Stimulated activated naive B cell treated with anti-CD40 and anti-IgM and Interleukin-4, amounts not matched to agents 10 μg/mL and 1 μg/mL and 100 μg/mL, for 72 hours (primary cell): ENCODE measurements at regions not wholly inside any gene's neighbourhood (a gene's known extent, or its start where the extent isn't known, plus 50 kb on each side); places are given as distances from the start of the nearest gene placed in this dataset.
"Not testable (repeated sequence)": the region's sequence is repeated elsewhere in the genome, so short reads cannot be mapped to it uniquely, and the experiment has no call there.

Experiments used
- ATAC-seq, 2 donors: fragments of 150-1000 bp; cut with Tn5 transposase; replicated peaks; 2 replicates each; pipeline ENCODE4 v1.10.0; 2021; ENCODE audit warnings: moderate library complexity in 1 of 2
- DNase-seq: peaks from one replicate; pipeline ENCODE4 v3.0.0; 2021
- H3K27ac Mint-ChIP-seq: one replicate; pipeline ENCODE4 v1.8.0; 2022; ENCODE audit warnings: mild to moderate bottlenecking, mixed read lengths
- H3K27me3 Mint-ChIP-seq, 2 donors: one replicate each; pipeline ENCODE4 v1.8.0; 2022; ENCODE audit warnings: mixed read lengths in 2 of 2
- H3K36me3 Mint-ChIP-seq, 2 donors: one replicate each; pipeline ENCODE4 v1.8.0; 2022; ENCODE audit warnings: mixed read lengths in 2 of 2, mild to moderate bottlenecking in 1 of 2
- H3K4me1 Mint-ChIP-seq, 2 donors: one replicate each; pipeline ENCODE4 v1.8.0; 2022; ENCODE audit warnings: mixed read lengths in 2 of 2, mild to moderate bottlenecking in 1 of 2
- H3K4me3 Mint-ChIP-seq, 2 donors: one replicate each; pipeline ENCODE4 v1.8.0; 2022; ENCODE audit warnings: mild to moderate bottlenecking in 2 of 2, mixed read lengths in 2 of 2, moderate library complexity in 1 of 2
- H3K9me3 Mint-ChIP-seq, 2 donors: one replicate each; pipeline ENCODE4 v1.8.0; 2022; ENCODE audit warnings: mixed read lengths in 2 of 2, mild to moderate bottlenecking in 1 of 2

DNA sequence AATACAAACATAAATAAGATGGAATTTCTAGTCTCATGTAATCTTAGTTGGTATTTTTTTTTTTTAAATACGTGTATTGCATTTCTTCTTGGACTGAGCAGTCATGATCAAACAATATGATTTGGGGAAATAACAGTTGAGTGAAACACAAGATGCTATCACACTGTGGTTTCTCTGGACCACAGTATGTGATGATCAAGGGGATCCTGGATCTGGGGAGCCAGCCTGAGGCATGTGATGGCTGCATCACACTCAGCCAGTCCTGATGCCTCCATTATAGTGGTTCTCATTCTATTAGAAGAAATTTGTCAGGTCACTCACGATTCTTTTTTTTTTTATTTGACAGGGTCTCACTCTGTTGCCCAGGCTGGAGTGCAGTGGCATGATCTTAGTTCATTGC is 495.9 kb upstream of the POT1 start:
- no peaks in the 10 kb centered on the region for H3K4me1 Mint-ChIP-seq
- H3K27me3 Mint-ChIP-seq: no peaks in the 10 kb centered on the region
- H3K4me3 Mint-ChIP-seq: no peak overlapping the region
- DNase-seq (no peak), ATAC-seq (no peak)
- H3K9me3 Mint-ChIP-seq: peaks cover 0 to 4% of the 10 kb centered on the region in 2 donors
- H3K27ac Mint-ChIP-seq: no peak overlapping the region
- no peaks in the 10 kb centered on the region for H3K36me3 Mint-ChIP-seq

- Mint-ChIP-seq H3K27ac (no peak overlapping the region), H3K36me3 (no peaks in the 10 kb centered on the region)
Observed at GRCh38 chr7:125424721-125425120, 495.1 kb upstream of the POT1 start.

DNA sequence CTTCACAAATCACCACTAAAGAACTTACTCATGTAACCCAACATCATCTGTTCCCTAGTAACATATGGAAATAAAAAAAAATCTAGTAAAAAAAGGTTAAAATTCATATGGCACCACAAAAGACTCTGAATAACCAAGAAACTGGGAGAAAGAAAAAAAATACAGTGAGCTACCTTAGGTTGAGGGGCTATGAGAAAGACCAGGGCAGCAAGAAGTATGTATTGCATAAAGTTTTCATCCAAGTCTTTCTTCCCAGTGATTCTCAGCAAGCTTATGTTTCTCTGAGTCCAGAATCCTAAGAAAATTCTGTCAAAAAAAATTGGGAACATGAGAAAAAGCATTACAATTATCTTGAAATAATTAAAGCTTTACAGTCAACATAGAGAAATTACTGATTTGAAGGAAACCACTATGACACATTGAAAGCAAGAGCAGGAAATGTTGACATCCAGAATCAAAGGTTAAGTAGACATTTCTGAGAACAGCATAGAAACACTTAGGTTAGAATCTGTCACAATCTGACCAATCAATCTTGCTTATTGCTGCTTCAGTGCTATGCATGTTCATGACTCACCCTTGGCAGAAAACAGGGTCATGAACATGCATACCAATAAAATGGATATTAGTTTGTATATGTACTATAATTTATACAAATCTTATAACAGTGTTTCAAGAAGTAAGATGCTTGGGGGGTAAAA is 494.0 kb upstream of the POT1 start:
- H3K4me3 Mint-ChIP-seq: no peak overlapping the region

More at GRCh38 chr7:125424721-125425120, 495.1 kb upstream of the POT1 start:
- Mint-ChIP-seq H3K9me3 (peaks cover 2 to 8% of the 10 kb centered on the region in 2 donors), H3K27me3 (no peaks in the 10 kb centered on the region), H3K4me3 (no peak overlapping the region), H3K4me1 (no peaks in the 10 kb centered on the region)
- ATAC-seq (no peak), DNase-seq (no peak)

GRCh38 chr7:125421407-125421806 is 491.8 kb upstream of the POT1 start:
- H3K4me1 Mint-ChIP-seq, ATAC-seq: not testable (repeated sequence)

More for the DNA sequence above, 494.0 kb upstream of the POT1 start:
- H3K4me1 Mint-ChIP-seq: no peaks in the 10 kb centered on the region
- DNase-seq (no peak), ATAC-seq (peak in 1 of 2 donors; percentile 72)
- peaks cover 4 to 10% of the 10 kb centered on the region in 2 donors for H3K9me3 Mint-ChIP-seq
- no peak overlapping the region for H3K27ac Mint-ChIP-seq
- no peaks in the 10 kb centered on the region for H3K27me3 Mint-ChIP-seq
- no peaks in the 10 kb centered on the region for H3K36me3 Mint-ChIP-seq

DNA sequence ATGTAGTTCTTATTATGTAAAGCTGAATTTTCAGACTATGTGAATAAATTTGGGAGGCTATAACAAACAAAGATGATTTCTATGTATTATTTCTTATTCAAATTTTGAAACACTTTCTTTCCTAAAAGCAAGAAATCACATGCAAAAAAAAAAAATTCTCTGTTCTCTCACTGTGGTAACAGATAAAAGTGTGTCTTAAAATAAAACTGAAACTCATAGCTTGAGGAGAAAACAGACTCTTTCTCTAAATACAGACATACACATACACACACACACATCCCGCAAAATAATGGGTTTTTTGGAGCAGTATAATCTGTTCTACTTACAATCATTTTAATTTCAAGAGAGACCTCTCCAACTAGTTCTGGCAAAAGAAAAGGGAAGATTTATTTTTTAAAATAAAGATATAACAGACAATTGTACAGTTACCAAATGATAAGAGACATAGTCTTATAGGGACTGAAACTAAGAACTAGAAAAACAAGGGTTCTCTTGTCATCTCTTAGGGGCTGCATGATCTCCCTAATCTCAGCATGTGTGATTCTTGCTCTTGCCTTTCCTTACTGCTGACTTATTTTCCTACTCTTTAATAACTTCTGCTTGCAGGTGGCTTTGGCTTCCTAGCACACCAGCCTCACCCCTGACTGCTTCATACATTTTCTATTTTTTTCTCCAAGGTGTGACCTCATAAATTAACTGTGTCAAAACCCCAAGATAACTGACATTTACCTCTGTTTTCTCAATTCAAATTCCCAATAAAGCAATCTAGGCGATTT is 483.5 kb upstream of the POT1 start:
- peaks cover 0 to 3% of the 10 kb centered on the region in 2 donors for H3K36me3 Mint-ChIP-seq
- no peaks in the 10 kb centered on the region for H3K27me3 Mint-ChIP-seq
- no peak overlapping the region for H3K4me3 Mint-ChIP-seq
- H3K9me3 Mint-ChIP-seq: peaks cover 0 to 4% of the 10 kb centered on the region in 2 donors
- H3K27ac Mint-ChIP-seq: no peak overlapping the region
- no peak for ATAC-seq
- H3K4me1 Mint-ChIP-seq: no peaks in the 10 kb centered on the region
- no peak for DNase-seq

More at GRCh38 chr7:125421407-125421806, 491.8 kb upstream of the POT1 start:
- H3K9me3 Mint-ChIP-seq: peaks cover 6 to 11% of the 10 kb centered on the region in 2 donors
- not testable (repeated sequence) for H3K27me3 Mint-ChIP-seq, DNase-seq, H3K4me3 Mint-ChIP-seq, H3K27ac Mint-ChIP-seq, H3K36me3 Mint-ChIP-seq

- no peak overlapping the region for H3K27ac Mint-ChIP-seq
- DNase-seq (no peak), ATAC-seq (no peak)
- no peaks in the 10 kb centered on the region for H3K9me3 Mint-ChIP-seq
- no peaks in the 10 kb centered on the region for H3K4me1 Mint-ChIP-seq
- no peak overlapping the region for H3K4me3 Mint-ChIP-seq
- no peaks in the 10 kb centered on the region for H3K36me3 Mint-ChIP-seq
- no peaks in the 10 kb centered on the region for H3K27me3 Mint-ChIP-seq
Observed at GRCh38 chr7:125409921-125410320, 480.3 kb upstream of the POT1 start.

DNA sequence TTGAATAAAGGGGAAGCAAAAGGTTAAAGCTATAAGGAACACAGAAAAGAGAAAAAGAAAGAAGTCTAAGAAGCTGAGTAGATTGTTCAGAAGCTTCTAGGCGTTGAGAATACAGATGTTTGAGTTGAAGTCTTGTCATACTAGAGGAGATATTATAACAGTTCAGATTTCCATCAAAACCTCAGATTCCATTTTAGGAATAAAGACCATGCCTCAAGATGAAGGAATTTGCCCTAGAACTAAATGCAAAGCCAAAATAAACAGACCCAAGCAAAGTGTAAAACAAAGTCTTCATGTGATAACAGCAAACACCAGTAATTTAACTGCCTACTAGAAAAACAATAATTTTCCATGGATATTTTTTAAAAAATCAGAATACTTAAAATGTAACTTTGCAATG is 476.5 kb upstream of the POT1 start:
- no peak overlapping the region for H3K27ac Mint-ChIP-seq
- peaks cover 0 to 1% of the 10 kb centered on the region in 2 donors for H3K9me3 Mint-ChIP-seq
- no peak overlapping the region for H3K4me3 Mint-ChIP-seq
- ATAC-seq (no peak), DNase-seq (no peak)
- H3K27me3 Mint-ChIP-seq: no peaks in the 10 kb centered on the region
- no peaks in the 10 kb centered on the region for H3K4me1 Mint-ChIP-seq
- no peaks in the 10 kb centered on the region for H3K36me3 Mint-ChIP-seq

DNA sequence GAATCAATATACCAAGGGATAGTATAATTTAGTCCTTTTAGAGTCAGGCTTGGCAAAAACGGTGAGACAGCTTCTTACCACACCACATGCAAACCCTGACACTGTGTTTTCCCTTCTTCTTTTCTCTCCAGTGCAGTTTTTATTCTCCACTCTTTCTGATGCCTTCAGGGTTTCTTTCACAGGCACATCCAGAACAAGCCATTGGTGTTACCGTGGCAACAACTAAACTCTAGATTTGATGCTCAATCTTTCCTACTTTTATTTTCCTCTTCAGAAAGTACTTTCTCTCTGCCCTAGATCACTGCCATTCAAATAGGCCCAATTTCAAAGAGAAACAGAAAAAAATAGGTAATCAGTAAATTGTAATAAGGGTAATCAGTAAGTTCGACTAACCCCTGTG is 469.8 kb upstream of the POT1 start:
- Mint-ChIP-seq H3K27ac (no peak overlapping the region), H3K27me3 (no peaks in the 10 kb centered on the region), H3K4me3 (no peak overlapping the region), H3K9me3 (peaks cover 1 to 10% of the 10 kb centered on the region in 2 donors), H3K4me1 (no peaks in the 10 kb centered on the region), H3K36me3 (no peaks in the 10 kb centered on the region)
- ATAC-seq (no peak), DNase-seq (no peak)

DNA sequence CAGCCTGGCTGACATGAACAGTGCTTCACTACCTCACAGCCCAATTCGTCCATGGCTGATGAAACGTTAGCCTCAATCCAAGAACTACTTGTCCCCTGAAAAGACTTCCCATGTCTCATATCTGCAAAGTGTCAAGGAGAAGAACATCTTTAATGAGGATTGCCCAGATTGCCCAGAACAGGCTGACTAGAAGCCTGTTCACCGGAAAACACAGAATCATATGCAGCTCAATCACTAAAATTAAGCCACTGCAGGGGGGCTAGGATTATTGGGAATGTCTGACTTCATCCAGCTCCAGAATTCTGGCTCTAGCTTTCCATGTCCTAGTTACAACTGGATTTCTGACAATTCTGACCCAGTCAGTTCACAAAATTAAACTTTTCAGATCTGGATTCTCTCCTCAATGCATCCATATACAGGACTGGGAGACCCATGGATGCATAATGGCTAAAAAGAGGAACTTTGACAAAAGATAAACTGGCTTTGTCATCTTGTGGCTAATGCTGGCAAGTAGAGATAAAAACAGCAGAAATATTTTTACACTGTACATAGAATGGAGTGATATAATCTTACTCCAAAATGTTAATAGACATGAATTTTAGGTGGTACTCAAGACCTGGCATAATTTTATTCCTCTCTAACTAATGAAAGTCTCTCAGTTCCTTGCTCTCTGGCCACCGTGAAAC is 467.0 kb upstream of the POT1 start:
- DNase-seq (no peak), ATAC-seq (no peak)
- Mint-ChIP-seq H3K27me3 (no peaks in the 10 kb centered on the region), H3K27ac (no peak overlapping the region), H3K9me3 (peaks cover 0 to 10% of the 10 kb centered on the region in 2 donors), H3K4me3 (no peak overlapping the region), H3K36me3 (no peaks in the 10 kb centered on the region), H3K4me1 (no peaks in the 10 kb centered on the region)

GRCh38 chr7:125391921-125392320 is 462.3 kb upstream of the POT1 start:
- H3K27me3 Mint-ChIP-seq: no peaks in the 10 kb centered on the region
- ATAC-seq (no peak), DNase-seq (no peak)
- no peak overlapping the region for H3K27ac Mint-ChIP-seq
- no peaks in the 10 kb centered on the region for H3K4me1 Mint-ChIP-seq
- H3K36me3 Mint-ChIP-seq: no peaks in the 10 kb centered on the region
- no peak overlapping the region for H3K4me3 Mint-ChIP-seq
- peaks cover 2 to 7% of the 10 kb centered on the region in 2 donors for H3K9me3 Mint-ChIP-seq

DNA sequence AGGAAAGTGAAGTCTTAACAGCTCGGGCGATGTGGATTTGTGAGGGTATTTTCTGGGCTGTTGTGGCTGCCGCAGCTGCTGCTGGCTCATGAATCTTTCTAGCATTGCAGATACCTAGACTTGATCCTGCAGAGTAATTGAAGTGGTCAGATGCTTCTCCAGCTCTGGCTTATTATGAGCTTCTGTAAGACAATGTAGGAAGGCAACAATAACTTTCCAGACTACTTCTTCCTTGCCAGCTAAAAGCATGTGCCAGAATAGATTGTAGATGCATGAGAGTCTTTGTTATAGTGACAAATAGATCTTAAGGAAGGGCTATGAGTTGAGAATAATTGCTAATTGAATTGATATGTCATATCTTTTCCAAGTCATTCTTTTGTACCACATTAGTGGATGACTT is 461.4 kb upstream of the POT1 start:
- Mint-ChIP-seq H3K27me3 (no peaks in the 10 kb centered on the region), H3K27ac (no peak overlapping the region), H3K36me3 (no peaks in the 10 kb centered on the region), H3K4me1 (no peaks in the 10 kb centered on the region), H3K9me3 (peaks cover 2 to 7% of the 10 kb centered on the region in 2 donors), H3K4me3 (no peak overlapping the region)
- DNase-seq: no peak
- no peak for ATAC-seq

DNA sequence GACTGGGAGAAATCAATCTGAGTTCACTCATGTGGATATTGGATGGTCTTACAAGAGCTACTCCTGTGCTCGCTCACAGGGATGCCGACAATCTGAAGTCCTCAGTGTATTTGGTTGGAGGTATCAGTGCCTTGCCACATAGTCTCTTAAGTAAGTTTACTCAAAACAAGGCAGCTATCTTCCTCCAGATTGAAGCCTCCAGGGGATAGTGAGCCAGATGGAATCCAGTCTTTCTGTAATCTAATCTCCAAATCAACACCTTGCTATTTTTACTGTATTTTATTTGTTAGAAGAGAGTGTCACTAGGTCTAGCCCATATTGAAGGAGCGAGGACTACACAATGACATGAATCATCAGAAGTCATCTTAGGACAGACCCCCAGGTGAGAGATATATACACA is 456.6 kb upstream of the POT1 start:
- ATAC-seq (no peak), DNase-seq (no peak)
- H3K4me1 Mint-ChIP-seq: no peaks in the 10 kb centered on the region
- H3K9me3 Mint-ChIP-seq: peaks cover 4 to 7% of the 10 kb centered on the region in 2 donors
- no peak overlapping the region for H3K27ac Mint-ChIP-seq
- no peak overlapping the region for H3K4me3 Mint-ChIP-seq
- no peaks in the 10 kb centered on the region for H3K27me3 Mint-ChIP-seq
- H3K36me3 Mint-ChIP-seq: no peaks in the 10 kb centered on the region

- no peak for DNase-seq
- no peaks in the 10 kb centered on the region for H3K27me3 Mint-ChIP-seq
- no peak overlapping the region for H3K4me3 Mint-ChIP-seq
- no peaks in the 10 kb centered on the region for H3K36me3 Mint-ChIP-seq
- no peak overlapping the region for H3K27ac Mint-ChIP-seq
- H3K4me1 Mint-ChIP-seq: no peaks in the 10 kb centered on the region
- no peak for ATAC-seq
- H3K9me3 Mint-ChIP-seq: peaks cover 3 to 5% of the 10 kb centered on the region in 2 donors
Observed at GRCh38 chr7:125383324-125383723, 453.7 kb upstream of the POT1 start.

GRCh38 chr7:125382401-125382800 is 452.8 kb upstream of the POT1 start:
- no peak overlapping the region for H3K27ac Mint-ChIP-seq

More at GRCh38 chr7:125382401-125382800, 452.8 kb upstream of the POT1 start:
- Mint-ChIP-seq H3K36me3 (no peaks in the 10 kb centered on the region), H3K27me3 (no peaks in the 10 kb centered on the region), H3K9me3 (peaks cover 3 to 4% of the 10 kb centered on the region in 2 donors), H3K4me3 (no peak overlapping the region), H3K4me1 (no peaks in the 10 kb centered on the region)
- no peak for DNase-seq
- ATAC-seq: no peak
